DND-41 (cell line): ENCODE measurements at regions not wholly inside any gene's neighbourhood (a gene's known extent, or its start where the extent isn't known, plus 50 kb on each side); places are given as distances from the start of the nearest gene placed in this dataset.

Source experiments
- ATAC-seq: fragments of 200-7000 bp; cut with Tn5 transposase; 3 replicates; pipeline ENCODE4 v1.9.1; 2021; ENCODE audit warnings: low read depth; ENCODE audit not compliant: insufficient read depth
- DNase-seq: peaks from one replicate; pipeline ENCODE4 v3.0.0-alpha.2; 2020
- H2AFZ ChIP-seq: 2 replicates; pipeline ENCODE4 v1.6.0; 2012; ENCODE audit warnings: low read depth, low read length
- H3K27ac ChIP-seq: 2 replicates; pipeline ENCODE4 v1.5.1; 2012; ENCODE audit warnings: low read length, inconsistent platforms
- H3K27me3 ChIP-seq: fragments of 200-600 bp; sonication (generic); 2 replicates; pipeline ENCODE4 v1.6.0; 2012; ENCODE audit warnings: low read length, mild to moderate bottlenecking, inconsistent platforms; ENCODE audit not compliant: insufficient read depth, poor library complexity
- H3K36me3 ChIP-seq: 2 replicates; pipeline ENCODE4 v1.5.1; 2012; ENCODE audit warnings: low read length, inconsistent platforms; ENCODE audit not compliant: insufficient read depth
- H3K4me1 ChIP-seq: 2 replicates; pipeline ENCODE4 v1.5.1; 2012; ENCODE audit warnings: mild to moderate bottlenecking, low read length; ENCODE audit not compliant: insufficient read depth
- H3K4me2 ChIP-seq: 2 replicates; pipeline ENCODE4 v1.6.0; 2012; ENCODE audit warnings: mild to moderate bottlenecking, moderate library complexity, low read length, inconsistent platforms; ENCODE audit not compliant: insufficient read depth
- H3K4me3 ChIP-seq, 2 experiments: fragments of 200-600 bp in 1 of 2; shearing (Covaris generic) in 1 of 2; 2 replicates each; pipeline ENCODE4 v1.5.1; 2012 to 2016; ENCODE audit warnings: inconsistent platforms in 2 of 2, low read length in 2 of 2, mild to moderate bottlenecking in 2 of 2, low read depth in 1 of 2, moderate library complexity in 1 of 2
- H3K79me2 ChIP-seq: 2 replicates; pipeline ENCODE4 v1.6.0; 2012; ENCODE audit warnings: low read length, inconsistent platforms; ENCODE audit not compliant: insufficient read depth
- H3K9ac ChIP-seq: 2 replicates; pipeline ENCODE4 v1.6.0; 2012; ENCODE audit warnings: low read depth, mild to moderate bottlenecking, inconsistent platforms, low read length, moderate library complexity
- H3K9me3 ChIP-seq: 2 replicates; pipeline ENCODE4 v1.5.1; 2012; ENCODE audit warnings: low read length, moderate library complexity, mild to moderate bottlenecking, inconsistent platforms; ENCODE audit not compliant: insufficient read depth, severe bottlenecking
- H4K20me1 ChIP-seq: 2 replicates; pipeline ENCODE4 v1.6.0; 2012; ENCODE audit warnings: low read length; ENCODE audit not compliant: insufficient read depth
- EZH2 ChIP-seq: IDR thresholded peaks from 3 replicates; pipeline ENCODE4 v1.6.1; 2012; ENCODE audit warnings: borderline replicate concordance, low read depth, mild to moderate bottlenecking, moderate library complexity, low read length, inconsistent platforms; ENCODE audit not compliant: severe bottlenecking
- TF ChIP-seq, protein P1 (sequence below): IDR thresholded peaks from 2 replicates; pipeline ENCODE4 v1.5.1; 2012; ENCODE audit warnings: borderline replicate concordance, low read length, moderate library complexity, mild to moderate bottlenecking; ENCODE audit not compliant: poor library complexity, severe bottlenecking; ENCODE audit errors: extremely low read depth

DNA sequence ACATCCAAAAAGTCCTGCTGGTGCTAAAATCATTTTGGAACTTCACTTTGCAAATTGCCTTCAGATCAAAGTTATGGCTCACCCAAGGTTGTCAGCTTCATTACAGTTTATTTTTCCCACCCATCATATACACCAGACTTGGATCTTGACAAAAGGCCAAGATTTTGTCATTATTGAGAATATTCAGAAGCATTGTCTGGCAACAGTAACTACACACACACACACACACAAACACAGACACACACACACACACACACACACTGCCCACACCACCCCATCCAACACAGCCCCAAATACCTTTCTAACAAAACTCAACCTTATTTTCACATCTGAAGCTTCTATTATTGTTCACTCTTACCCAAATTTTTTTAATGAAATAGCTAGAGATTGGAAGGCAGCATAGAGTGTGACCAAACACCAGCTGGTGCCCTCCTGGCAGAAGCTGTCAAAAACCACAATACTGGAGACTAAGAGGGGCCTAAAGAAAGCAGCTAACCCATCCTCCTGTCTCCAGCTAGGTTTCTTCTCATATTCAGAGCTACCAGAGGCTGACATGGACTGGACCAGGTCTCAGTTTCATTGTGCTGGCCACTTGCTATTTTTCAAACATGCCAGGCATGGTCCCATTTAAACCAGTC, 139.1 kb upstream of the ZC3H11B start:
- no peak overlapping the region for H3K9ac ChIP-seq

DNA sequence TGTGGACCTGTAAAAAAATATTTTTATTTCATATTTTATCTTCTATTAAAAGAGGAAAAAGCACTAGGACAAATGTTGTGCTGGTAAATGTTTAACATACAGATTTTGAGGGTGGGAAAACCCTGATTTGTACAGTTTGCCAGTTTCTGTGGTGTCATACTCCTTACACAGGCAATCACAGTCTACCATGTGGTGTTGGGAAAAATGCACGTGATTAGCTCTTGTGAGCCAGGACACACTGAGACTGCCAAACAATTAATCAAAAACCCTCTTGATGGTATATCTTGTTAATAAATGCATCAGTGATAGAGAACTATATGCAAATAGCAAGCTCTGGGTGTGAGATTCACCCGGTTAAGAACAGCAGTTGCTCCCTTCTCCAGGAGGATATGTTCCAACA, 136.5 kb upstream of the ZC3H11B start:
- Histone ChIP-seq H3K9me3 (no peaks in the 10 kb centered on the region), H3K4me3 (no peak overlapping the region), H3K27me3 (no peaks in the 10 kb centered on the region), H3K4me2 (no peak overlapping the region), H2AFZ (no peak overlapping the region), H3K36me3 (no peaks in the 10 kb centered on the region), H4K20me1 (no peaks in the 10 kb centered on the region), H3K4me1 (no peaks in the 10 kb centered on the region), H3K9ac (no peak overlapping the region), H3K27ac (no peak overlapping the region), H3K79me2 (no peaks in the 10 kb centered on the region)
- no peak for ATAC-seq
- no peak for TF ChIP-seq EZH2
- TF ChIP-seq, protein P1, sequence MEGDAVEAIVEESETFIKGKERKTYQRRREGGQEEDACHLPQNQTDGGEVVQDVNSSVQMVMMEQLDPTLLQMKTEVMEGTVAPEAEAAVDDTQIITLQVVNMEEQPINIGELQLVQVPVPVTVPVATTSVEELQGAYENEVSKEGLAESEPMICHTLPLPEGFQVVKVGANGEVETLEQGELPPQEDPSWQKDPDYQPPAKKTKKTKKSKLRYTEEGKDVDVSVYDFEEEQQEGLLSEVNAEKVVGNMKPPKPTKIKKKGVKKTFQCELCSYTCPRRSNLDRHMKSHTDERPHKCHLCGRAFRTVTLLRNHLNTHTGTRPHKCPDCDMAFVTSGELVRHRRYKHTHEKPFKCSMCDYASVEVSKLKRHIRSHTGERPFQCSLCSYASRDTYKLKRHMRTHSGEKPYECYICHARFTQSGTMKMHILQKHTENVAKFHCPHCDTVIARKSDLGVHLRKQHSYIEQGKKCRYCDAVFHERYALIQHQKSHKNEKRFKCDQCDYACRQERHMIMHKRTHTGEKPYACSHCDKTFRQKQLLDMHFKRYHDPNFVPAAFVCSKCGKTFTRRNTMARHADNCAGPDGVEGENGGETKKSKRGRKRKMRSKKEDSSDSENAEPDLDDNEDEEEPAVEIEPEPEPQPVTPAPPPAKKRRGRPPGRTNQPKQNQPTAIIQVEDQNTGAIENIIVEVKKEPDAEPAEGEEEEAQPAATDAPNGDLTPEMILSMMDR = no peak
- DNase-seq = no peak

More for the DNA sequence above, 139.1 kb upstream of the ZC3H11B start:
- TF ChIP-seq, protein P1 = no peak
- no peak for TF ChIP-seq EZH2
- ATAC-seq (no peak), DNase-seq (no peak)
- Histone ChIP-seq H3K4me2 (no peak overlapping the region), H3K79me2 (no peaks in the 10 kb centered on the region), H3K4me3 (no peak overlapping the region), H3K27ac (no peak overlapping the region), H3K27me3 (no peaks in the 10 kb centered on the region), H4K20me1 (no peaks in the 10 kb centered on the region), H3K9me3 (no peaks in the 10 kb centered on the region), H2AFZ (no peak overlapping the region), H3K36me3 (no peaks in the 10 kb centered on the region), H3K4me1 (no peaks in the 10 kb centered on the region)

DNA sequence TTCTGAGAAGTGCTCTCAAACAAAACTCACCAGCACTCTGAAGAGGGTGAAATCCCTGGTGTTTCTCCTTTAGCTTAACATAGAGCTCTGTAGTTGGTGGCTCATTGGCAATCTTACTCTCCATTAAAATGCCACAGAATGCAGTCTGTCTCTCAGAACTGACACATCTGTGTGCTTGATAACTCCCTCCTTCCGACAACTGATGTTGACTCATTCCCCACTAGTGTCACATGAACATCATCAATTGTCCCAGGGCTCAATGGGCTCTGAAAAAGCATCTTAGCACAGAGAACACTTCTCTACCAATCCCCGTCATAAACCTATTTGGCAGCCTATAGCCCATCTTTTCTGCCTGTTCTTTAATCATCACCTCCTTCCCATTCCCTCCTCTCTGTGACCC, 133.2 kb upstream of the ZC3H11B start:
- no peak for TF ChIP-seq EZH2
- TF ChIP-seq, protein P1 = no peak
- no peak overlapping the region for H3K4me2 ChIP-seq
- no peaks in the 10 kb centered on the region for H4K20me1 ChIP-seq
- H3K36me3 ChIP-seq = no peaks in the 10 kb centered on the region
- H3K27ac ChIP-seq = no peak overlapping the region
- no peaks in the 10 kb centered on the region for H3K4me1 ChIP-seq
- H3K9ac ChIP-seq = no peak overlapping the region
- DNase-seq = no peak
- no peak for ATAC-seq
- no peaks in the 10 kb centered on the region for H3K27me3 ChIP-seq
- no peaks in the 10 kb centered on the region for H3K9me3 ChIP-seq
- H3K4me3 ChIP-seq = no peak overlapping the region
- no peak overlapping the region for H2AFZ ChIP-seq
- no peaks in the 10 kb centered on the region for H3K79me2 ChIP-seq
